ENCODE measurements at regions not wholly inside any gene's neighbourhood (a gene's known extent, or its start where the extent isn't known, plus 50 kb on each side); places are given as distances from the start of the nearest gene placed in this dataset.
"Not testable (repeated sequence)": the region's sequence is repeated elsewhere in the genome, so short reads cannot be mapped to it uniquely, and the experiment has no call there.

DNA sequence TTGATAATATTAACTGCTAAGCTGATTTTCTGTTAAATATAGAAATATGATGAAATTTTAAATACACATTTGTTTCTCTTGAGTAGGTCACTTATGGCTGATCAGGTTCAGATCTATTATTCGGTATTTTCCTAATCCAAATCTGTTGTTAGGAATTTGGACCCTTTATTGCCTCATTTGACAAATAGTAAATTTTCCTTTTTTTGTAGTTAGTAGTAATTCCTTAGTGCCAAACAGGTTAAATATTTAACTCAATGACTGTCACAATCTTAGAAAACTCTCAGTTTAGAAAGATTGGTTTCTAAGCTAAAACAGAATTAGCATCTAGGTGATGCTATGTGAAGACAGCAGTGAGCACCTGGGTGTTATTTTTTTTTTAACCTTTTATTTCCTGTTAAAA is 1598.9 kb downstream of the KHDRBS2 start:
- DNase-seq (ENCODE audit: insufficient read length, low spot score) (no peak), FAIRE-seq (no peak)
- no peak for TF ChIP-seq CTCF (IDR thresholded peaks at IDR 0.05; ENCODE audit: insufficient read depth, missing control alignments)

- DNase-seq (ENCODE audit: insufficient read length, low spot score) (no peak), FAIRE-seq (no peak)
- no peak for TF ChIP-seq CTCF (IDR thresholded peaks at IDR 0.05; ENCODE audit: insufficient read depth, missing control alignments)
These were observed 1604.2 kb downstream of the KHDRBS2 start for GRCh38 chr6:60681806-60682205.

- TF ChIP-seq CTCF (IDR thresholded peaks at IDR 0.05; ENCODE audit: insufficient read depth, missing control alignments) = no peak
- DNase-seq (ENCODE audit: insufficient read length, low spot score) = no peak
- FAIRE-seq = no peak
These were observed 1606.8 kb downstream of the KHDRBS2 start for GRCh38 chr6:60679175-60679574.

DNA sequence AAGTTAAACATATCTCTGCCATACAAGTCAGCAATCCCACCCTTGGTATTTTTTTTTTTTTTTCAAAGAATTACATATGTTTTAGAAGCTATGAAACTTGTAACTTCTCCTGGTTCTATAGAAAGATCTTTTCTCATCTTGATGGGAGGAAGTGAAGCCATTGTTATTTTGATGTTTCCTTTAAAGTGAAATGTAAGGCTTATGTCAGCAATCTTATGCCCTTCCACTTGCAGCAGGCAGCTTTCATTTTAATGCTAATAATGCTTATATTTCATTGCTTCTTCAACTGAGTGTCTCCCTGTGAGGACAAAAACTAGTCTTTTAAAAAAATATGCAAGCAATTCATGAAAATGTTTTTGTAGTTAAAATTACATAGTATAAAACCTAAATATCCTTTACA is 1614.7 kb downstream of the KHDRBS2 start:
- FAIRE-seq (no peak), DNase-seq (ENCODE audit: insufficient read length, low spot score) (no peak)
- TF ChIP-seq CTCF (IDR thresholded peaks at IDR 0.05; ENCODE audit: insufficient read depth, missing control alignments) = no peak

- no peak for DNase-seq (ENCODE audit: insufficient read length, low spot score)
- TF ChIP-seq CTCF (IDR thresholded peaks at IDR 0.05; ENCODE audit: insufficient read depth, missing control alignments) = no peak
- no peak for FAIRE-seq
These were observed 1616.0 kb downstream of the KHDRBS2 start for GRCh38 chr6:60670036-60670435.

GRCh38 chr6:60668428-60668827 is 1617.6 kb downstream of the KHDRBS2 start:
- FAIRE-seq (no peak), DNase-seq (ENCODE audit: insufficient read length, low spot score) (no peak)
- no peak for TF ChIP-seq CTCF (IDR thresholded peaks at IDR 0.05; ENCODE audit: insufficient read depth, missing control alignments)

DNA sequence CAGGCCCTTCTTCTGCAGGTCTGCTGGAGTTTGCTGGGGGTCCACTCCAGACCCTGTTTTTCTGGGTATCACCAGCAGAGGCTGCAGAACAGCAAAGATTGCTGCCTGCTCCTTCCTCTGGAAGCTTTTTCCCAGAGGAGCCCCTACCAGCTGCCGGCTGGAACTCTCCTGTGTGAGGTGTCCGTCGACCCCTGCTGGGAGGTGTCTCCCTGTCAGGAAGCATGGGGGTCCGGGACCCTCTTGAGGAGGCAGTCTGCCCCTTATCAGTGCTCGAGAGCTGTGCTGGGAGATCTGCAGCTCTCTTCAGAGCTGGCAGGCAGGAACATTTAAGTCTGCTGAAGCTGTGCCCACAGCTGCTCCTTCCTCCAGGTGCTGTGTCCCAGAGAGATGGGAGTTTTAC is 1622.8 kb downstream of the KHDRBS2 start:
- DNase-seq (ENCODE audit: insufficient read length, low spot score); FAIRE-seq: not testable (repeated sequence)

GRCh38 chr6:60643870-60644269 is 1642.2 kb downstream of the KHDRBS2 start:
- DNase-seq (ENCODE audit: insufficient read length, low spot score) = no peak
- FAIRE-seq = no peak

GRCh38 chr6:60639185-60639584 is 1646.8 kb downstream of the KHDRBS2 start:
- DNase-seq (ENCODE audit: insufficient read length, low spot score) = not testable (repeated sequence)

More at GRCh38 chr6:60643870-60644269, 1642.2 kb downstream of the KHDRBS2 start:
- TF ChIP-seq CTCF (IDR thresholded peaks at IDR 0.05; ENCODE audit: insufficient read depth, missing control alignments) = no peak

More at GRCh38 chr6:60639185-60639584, 1646.8 kb downstream of the KHDRBS2 start:
- FAIRE-seq = not testable (repeated sequence)
